Umbilical cord (tissue), 1 donor: ENCODE measurements at regions not wholly inside any gene's neighbourhood (a gene's known extent, or its start where the extent isn't known, plus 50 kb on each side); places are given as distances from the start of the nearest gene placed in this dataset.

Experiments used
- DNase-seq: peaks from one replicate; pipeline ENCODE4 v3.0.0-alpha.2; 2015; ENCODE audit warnings: low spot score

DNA sequence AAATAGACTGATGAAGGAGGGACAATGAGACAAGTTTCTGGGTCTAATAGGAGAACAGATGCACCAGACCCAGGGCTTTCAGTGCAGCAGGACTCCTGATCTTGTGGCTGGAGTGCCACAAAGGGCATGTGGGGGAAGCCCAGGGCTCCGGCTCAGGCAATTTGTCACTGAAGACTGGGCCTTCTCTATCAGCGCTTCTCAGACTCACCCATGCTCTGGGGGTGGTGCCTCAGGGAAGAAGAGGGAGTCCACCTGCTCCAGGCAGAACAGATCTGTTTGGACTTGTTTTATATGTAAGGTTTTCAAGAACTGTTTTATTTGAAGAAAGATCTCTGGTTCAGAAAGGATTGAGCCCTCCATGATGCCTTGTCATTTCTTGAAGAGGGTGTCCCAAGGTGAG lies 112.4 kb upstream of the TLE3 start:
- no peak for DNase-seq

GRCh38 chr15:70209499-70209898 lies 111.8 kb upstream of the TLE3 start:
- DNase-seq, result no peak

- no peak for DNase-seq
Observed at GRCh38 chr15:70208332-70208731, 110.6 kb upstream of the TLE3 start.

GRCh38 chr15:70206668-70207067 lies 109.0 kb upstream of the TLE3 start:
- no peak for DNase-seq

- DNase-seq, result no peak
Observed at GRCh38 chr15:70204652-70205051, 106.9 kb upstream of the TLE3 start.

- DNase-seq, result no peak
Observed at GRCh38 chr15:70203981-70204560, 106.4 kb upstream of the TLE3 start.

- DNase-seq, result peak; percentile 22
Observed at GRCh38 chr15:70202756-70203155, 105.0 kb upstream of the TLE3 start.

DNA sequence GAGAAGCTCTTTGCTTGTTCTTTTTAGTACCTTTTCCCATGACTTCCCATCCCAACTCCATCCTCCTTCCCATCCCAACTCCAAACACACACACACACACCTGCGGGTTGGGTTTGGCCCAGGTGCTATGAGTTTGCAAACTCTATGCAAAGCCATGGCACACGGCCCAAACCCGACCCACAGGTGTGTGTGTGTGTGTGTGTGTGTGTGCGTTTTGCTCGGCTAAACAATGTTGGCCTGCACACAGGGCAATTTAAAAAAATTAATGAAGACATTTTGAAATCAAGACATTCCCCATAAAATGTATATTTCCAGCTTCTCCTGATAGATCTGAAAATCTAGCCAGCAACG lies 103.7 kb upstream of the TLE3 start:
- no peak for DNase-seq

DNA sequence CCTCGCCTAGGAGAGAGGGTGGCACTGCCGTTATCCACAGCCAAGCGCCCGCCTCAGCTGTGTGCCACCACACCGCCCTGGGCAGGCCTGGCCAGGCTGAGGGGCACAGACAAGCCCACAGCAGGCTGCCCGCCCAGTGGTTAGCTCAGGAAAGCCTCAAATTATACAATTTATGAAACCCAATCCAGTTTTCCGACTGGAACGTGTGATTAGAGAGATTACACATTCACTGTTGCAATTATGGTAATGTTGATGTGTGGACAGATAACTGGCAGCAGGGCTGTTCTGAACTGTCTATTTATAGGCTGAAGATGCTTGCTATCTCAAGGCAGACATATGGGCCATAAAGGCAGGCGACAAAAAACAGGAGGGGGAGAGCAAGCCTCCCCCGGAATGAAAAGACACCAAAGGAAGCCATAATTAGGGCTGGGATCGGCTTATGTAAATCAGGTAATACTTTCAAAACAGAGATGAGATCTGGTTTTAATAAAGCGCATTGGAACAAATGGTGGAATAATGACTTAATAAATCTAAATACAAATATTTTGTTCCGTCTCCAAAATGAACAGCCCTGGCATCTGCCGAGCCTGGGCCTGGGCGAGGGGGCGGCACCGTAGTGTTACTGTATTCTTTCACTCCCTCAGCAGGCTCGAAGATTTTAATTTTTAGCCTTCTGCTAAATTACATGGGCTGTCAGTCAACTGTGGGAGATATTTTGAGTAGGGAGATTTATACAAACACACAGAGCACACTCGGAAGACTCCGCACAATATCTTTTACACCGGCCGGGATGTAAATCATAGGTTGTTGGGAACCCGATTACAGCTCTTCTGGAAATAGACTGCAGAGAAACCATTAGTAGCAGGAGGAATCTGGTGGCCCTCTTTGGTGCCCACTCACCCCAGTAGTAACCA lies 103.1 kb upstream of the TLE3 start:
- DNase-seq, result no peak

- no peak for DNase-seq
Observed at GRCh38 chr15:70199540-70200410, 102.1 kb upstream of the TLE3 start.

GRCh38 chr15:70199124-70199482 lies 101.4 kb upstream of the TLE3 start:
- DNase-seq, result no peak

DNA sequence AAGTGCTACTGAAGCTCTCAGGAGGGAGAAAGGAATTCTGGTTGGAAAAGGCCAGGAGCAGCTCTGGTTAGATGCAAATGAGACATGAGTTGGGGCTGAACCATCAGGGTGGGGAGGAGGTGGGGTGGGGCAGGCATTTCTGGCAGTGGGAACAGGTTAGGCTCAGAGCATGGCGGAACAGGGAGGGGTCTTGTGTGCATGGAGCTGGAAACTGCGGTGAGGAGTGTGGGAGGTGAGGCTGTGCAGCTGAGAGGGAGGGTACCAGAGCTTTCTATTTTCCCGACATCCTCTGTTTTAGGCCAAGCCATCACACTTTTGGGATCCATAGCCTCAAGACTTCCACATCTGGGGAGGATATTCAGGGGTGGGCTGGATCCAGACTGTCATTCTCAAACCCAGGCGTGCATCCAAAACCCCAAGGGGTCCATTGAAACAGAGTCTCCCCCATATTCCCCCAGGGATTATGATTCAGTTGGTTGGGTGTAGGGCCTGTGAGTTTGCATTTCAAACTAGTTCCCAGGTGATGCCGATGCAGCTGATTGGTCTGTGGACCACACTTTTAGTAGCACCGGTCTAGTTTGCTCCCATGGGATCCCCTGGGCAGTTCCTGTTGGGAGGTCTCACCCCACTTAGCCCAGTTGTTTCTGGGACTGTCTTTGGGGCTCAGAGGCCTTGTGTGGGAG lies 100.9 kb upstream of the TLE3 start:
- no peak for DNase-seq

DNA sequence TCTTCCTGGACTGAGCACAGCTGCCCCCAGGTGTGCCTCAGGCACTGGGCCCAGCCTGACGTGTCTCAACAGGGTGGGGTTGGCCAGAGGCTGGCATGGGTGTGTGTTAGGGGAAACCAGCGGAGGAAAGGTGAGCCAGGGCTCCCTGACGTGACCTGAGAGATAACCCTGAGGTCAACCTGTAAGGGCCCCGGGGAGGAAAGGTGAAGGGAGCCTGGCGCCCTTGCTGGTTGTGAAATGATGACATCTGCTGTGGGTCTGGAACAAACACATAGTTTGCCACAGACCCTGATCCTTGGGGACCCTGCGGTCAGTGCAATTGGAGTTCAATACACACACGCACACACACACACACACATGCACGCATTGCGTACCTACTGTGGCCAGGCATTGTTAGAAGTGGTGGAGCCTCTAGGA lies 100.2 kb upstream of the TLE3 start:
- DNase-seq, result no peak

DNA sequence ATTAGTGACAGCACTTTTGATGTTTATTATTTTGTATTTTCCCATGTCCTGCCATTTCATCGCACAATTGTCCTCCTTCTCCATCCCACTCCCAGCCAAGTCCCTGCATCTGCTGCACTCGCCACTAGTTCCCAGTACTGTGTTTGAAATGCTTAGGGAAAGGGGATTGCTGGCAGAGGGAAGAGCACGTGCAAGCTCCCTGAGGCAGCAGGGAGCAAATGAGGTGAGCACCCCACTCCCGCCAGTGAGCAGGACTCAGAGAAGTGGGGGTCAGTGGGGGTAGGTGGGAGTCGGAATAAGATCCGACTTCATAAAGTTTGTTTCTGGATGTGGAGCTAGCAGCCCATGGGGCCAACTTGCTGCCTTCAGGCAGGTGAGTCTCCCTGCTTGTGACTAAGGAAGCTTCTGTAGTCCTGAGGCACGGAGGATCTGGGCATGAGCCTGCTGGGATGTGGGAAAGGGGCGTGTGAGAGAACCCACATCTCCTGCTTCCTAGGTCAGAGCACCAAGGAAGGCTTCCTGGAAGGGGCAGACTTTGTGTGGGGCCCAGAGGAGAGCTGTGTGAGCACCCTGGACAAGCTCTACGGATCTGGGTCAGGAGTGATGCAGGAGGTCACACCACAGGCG lies 99.7 kb upstream of the TLE3 start:
- DNase-seq, result no peak

GRCh38 chr15:70196372-70197316 lies 98.9 kb upstream of the TLE3 start:
- peak; percentile 96 for DNase-seq

DNA sequence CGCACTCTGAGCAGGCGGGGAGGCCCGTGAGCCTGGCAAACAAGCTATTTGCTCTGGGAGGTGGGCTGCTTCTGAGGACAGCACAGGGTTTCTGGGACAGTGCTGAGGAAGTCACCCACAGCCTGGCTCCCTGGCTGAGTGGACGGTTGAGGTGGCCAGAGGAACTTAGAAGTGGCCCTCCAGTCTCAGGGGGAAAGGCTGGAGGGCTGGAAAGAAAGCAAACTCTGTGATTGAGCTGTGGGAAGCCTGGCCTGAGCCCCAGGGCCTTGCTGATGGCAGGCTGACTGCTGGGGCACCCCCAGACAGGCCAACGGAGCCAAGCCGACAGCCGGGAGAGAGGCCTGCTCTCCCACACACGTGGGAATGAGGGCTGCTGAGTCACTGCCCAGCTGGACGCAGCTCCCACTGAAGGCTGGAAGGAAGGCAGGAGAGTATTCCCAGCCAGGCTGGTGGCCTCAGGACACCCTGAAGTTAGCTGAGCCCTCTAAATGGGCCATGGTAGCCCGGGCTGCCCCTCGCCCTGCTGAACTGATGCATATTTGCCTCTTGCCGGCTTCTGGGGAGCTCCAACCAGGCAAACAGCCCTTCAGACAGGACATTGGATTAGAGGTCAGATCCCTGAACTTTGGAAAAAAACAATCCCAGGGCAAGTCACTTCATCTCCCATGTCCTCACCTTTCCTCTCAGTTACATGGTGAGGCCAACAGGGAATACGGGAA lies 98.0 kb upstream of the TLE3 start:
- DNase-seq, result peak; percentile 90

- DNase-seq, result no peak
Observed at GRCh38 chr15:70195171-70195570, 97.5 kb upstream of the TLE3 start.

DNA sequence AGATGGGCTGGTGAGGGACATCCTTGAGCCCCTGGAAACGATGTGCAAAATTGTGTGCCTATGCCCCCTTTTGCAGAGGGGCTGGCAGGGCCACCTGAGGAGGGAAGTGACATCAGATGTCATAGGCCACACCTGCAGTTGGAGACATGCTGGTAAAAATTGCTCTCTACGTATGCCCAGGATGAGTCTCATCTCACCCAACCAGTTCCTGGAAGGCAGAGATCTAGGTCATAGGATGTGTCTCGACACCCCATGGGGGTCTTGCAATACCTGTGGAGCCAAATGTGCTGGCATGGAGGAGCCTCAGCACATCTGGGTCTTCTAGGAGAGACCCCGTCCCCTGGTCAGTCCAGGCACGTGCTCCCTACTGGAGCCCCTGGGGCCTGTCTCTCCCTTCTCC lies 96.5 kb upstream of the TLE3 start:
- no peak for DNase-seq

GRCh38 chr15:70193734-70194133 lies 96.0 kb upstream of the TLE3 start:
- no peak for DNase-seq

GRCh38 chr15:70192490-70192889 lies 94.8 kb upstream of the TLE3 start:
- DNase-seq, result no peak
